HepG2 (cell line): ENCODE measurements at regions not wholly inside any gene's neighbourhood (a gene's known extent, or its start where the extent isn't known, plus 50 kb on each side); places are given as distances from the start of the nearest gene placed in this dataset.

Experiments
- ATAC-seq: fragments of 200-7000 bp; cut with Tn5 transposase; 3 replicates; pipeline ENCODE4 v1.9.1; 2020; ENCODE audit warnings: mild to moderate bottlenecking, moderate library complexity
- BruUV-seq: library from RNA; stranded (reverse); fragments of 400-500 nt; replicated peaks from 2 replicates; lab custom pipeline; 2021; lab: Mats Ljungman, UMichigan
- CTCF ChIA-PET: fragments of 300-600 bp; formaldehyde crosslinking; extraction: SDS; loops from one replicate; lab custom pipeline; 2021; ENCODE audit warnings: low total read pairs, inconsistent platforms, low intra/inter-chr PET ratio; lab: Yijun Ruan, JAX
- POLR2A ChIA-PET: fragments of 350-600 bp; sonication (Branson Sonifier 250); formaldehyde crosslinking; loops from one replicate; lab custom pipeline; 2020; ENCODE audit warnings: antibody characterized with exemption, inconsistent platforms; lab: Yijun Ruan, JAX
- DNase-seq: peaks from one replicate; pipeline ENCODE4 v3.0.0-alpha.2; 2015; ENCODE audit warnings: low spot score
- FAIRE-seq: peaks from 3 replicates; lab custom pipeline; 2011; peaks lifted over from hg19 to GRCh38; lab: Jason Lieb, UNC
- H2AFZ ChIP-seq: one replicate; pipeline ENCODE4 v1.6.1; 2011; ENCODE audit warnings: low read length, inconsistent platforms
- H3K27ac ChIP-seq: fragments of 300-600 bp; 3 replicates; pipeline ENCODE4 v1.8.0; 2011; ENCODE audit warnings: mixed run types, mild to moderate bottlenecking, mixed read lengths, low read length, inconsistent platforms; ENCODE audit not compliant: insufficient read depth; ENCODE audit errors: extremely low read length
- H3K27me3 ChIP-seq, 2 experiments: fragments of 200-600 bp in 1 of 2; 2 replicates in 1 of 2; 3 replicates in 1 of 2; pipeline versions ENCODE4 v1.6.0 to v1.8.0; 2011; ENCODE audit warnings: low read length in 2 of 2, mild to moderate bottlenecking in 2 of 2, moderate library complexity in 2 of 2, inconsistent platforms in 1 of 2; ENCODE audit not compliant: insufficient read depth in 2 of 2, control insufficient read depth in 1 of 2
- H3K36me3 ChIP-seq, 2 experiments: fragments of 200-600 bp in 1 of 2; replicated peaks in 1 of 2; 2 replicates in 1 of 2; 3 replicates in 1 of 2; pipeline versions ENCODE4 v1.5.1 to v1.8.0; 2011; ENCODE audit warnings: low read length in 2 of 2, inconsistent platforms in 1 of 2; ENCODE audit not compliant: insufficient read depth in 2 of 2, control insufficient read depth in 1 of 2
- H3K4me1 ChIP-seq: 2 replicates; pipeline ENCODE4 v1.5.1; 2012; ENCODE audit warnings: low read length, inconsistent platforms; ENCODE audit not compliant: insufficient read depth
- H3K4me2 ChIP-seq: 2 replicates; pipeline ENCODE4 v1.6.0; 2011; ENCODE audit warnings: low read depth, low read length, inconsistent platforms
- H3K4me3 ChIP-seq, 3 experiments: fragments of 200-600 bp in 1 of 3; sonication (generic), shearing (Covaris generic) in 1 of 3; replicated peaks in 1 of 3; 2 replicates each; pipeline ENCODE4 v1.5.1; 2011 to 2016; ENCODE audit warnings: low read length in 3 of 3, inconsistent platforms in 2 of 3, low read depth in 2 of 3, mild to moderate bottlenecking in 2 of 3, control low read depth in 1 of 3, mixed read lengths in 1 of 3; ENCODE audit not compliant: insufficient read depth in 1 of 3
- H3K79me2 ChIP-seq: one replicate; pipeline ENCODE4 v1.6.1; 2011; ENCODE audit warnings: low read length, inconsistent platforms; ENCODE audit not compliant: insufficient read depth
- H3K9ac ChIP-seq: 2 replicates; pipeline ENCODE4 v1.6.0; 2011; ENCODE audit warnings: mild to moderate bottlenecking, low read depth, low read length, inconsistent platforms; ENCODE audit not compliant: insufficient read depth
- H3K9me3 ChIP-seq: 2 replicates; pipeline ENCODE4 v1.5.1; 2012; ENCODE audit warnings: mild to moderate bottlenecking, low read length
- H4K20me1 ChIP-seq: 2 replicates; pipeline ENCODE4 v1.6.0; 2011; ENCODE audit warnings: inconsistent platforms, mild to moderate bottlenecking, low read length, moderate library complexity; ENCODE audit not compliant: insufficient read depth
- ATF7 ChIP-seq, 2 experiments: fragments of 450-650 bp in 1 of 2; sonication (generic) in 1 of 2; formaldehyde crosslinking in 1 of 2; IDR thresholded peaks; 2 replicates each; pipeline versions ENCODE4 v1.4.0 to v1.6.1; 2016 to 2020; ENCODE audit warnings: antibody characterized with exemption in 1 of 2, mild to moderate bottlenecking in 1 of 2, missing genetic modification reagents in 1 of 2
- ATRX ChIP-seq: sonication (generic); formaldehyde crosslinking; IDR thresholded peaks from 2 replicates; pipeline ENCODE4 v1.4.0; 2020; ENCODE audit warnings: missing genetic modification reagents, borderline replicate concordance
- BRF2 ChIP-seq: sonication (generic); formaldehyde crosslinking; IDR thresholded peaks from 2 replicates; pipeline ENCODE4 v1.8.1; 2022; ENCODE audit warnings: mild to moderate bottlenecking, missing genetic modification reagents
- CHD2 ChIP-seq: IDR thresholded peaks from 2 replicates; pipeline ENCODE4 v1.6.1; 2011; ENCODE audit warnings: low read depth, low read length, improper control_type of control experiment
- HMGA1 ChIP-seq: sonication (generic); formaldehyde crosslinking; conservative IDR thresholded peaks from 2 replicates; pipeline ENCODE4 v1.4.0; 2020; ENCODE audit warnings: missing genetic modification reagents
- MEIS2 ChIP-seq: sonication (generic); formaldehyde crosslinking; IDR thresholded peaks from 2 replicates; pipeline ENCODE4 v1.9.0; 2021; ENCODE audit warnings: mild to moderate bottlenecking, missing genetic modification reagents
- NR0B2 ChIP-seq: sonication (generic); formaldehyde crosslinking; IDR thresholded peaks from 2 replicates; pipeline ENCODE4 v1.4.0; 2020; ENCODE audit warnings: mild to moderate bottlenecking, missing genetic modification reagents
- RAD21 ChIP-seq: fragments of 450-650 bp; formaldehyde crosslinking; IDR thresholded peaks from 2 replicates; pipeline ENCODE4 v1.5.0; 2020; ENCODE audit warnings: mild to moderate bottlenecking
- RNF219 ChIP-seq: sonication (generic); formaldehyde crosslinking; IDR thresholded peaks from 2 replicates; pipeline ENCODE4 v1.5.0; 2020; ENCODE audit warnings: mild to moderate bottlenecking, missing genetic modification reagents
- TAF1 ChIP-seq: sonication (generic); formaldehyde crosslinking; IDR thresholded peaks from 2 replicates; pipeline ENCODE4 v1.4.0; 2020; ENCODE audit warnings: missing genetic modification reagents
- TBX2 ChIP-seq: sonication (generic); formaldehyde crosslinking; IDR thresholded peaks from 2 replicates; pipeline ENCODE4 v1.5.0; 2020; ENCODE audit warnings: missing genetic modification reagents, mild to moderate bottlenecking, borderline replicate concordance
- TEAD2 ChIP-seq: sonication (generic); formaldehyde crosslinking; IDR thresholded peaks from 2 replicates; pipeline ENCODE4 v1.9.0; 2021; ENCODE audit warnings: missing genetic modification reagents
- TRAFD1 ChIP-seq: sonication (generic); formaldehyde crosslinking; IDR thresholded peaks from 2 replicates; pipeline ENCODE4 v1.5.1; 2020; ENCODE audit warnings: missing genetic modification reagents, mild to moderate bottlenecking, borderline replicate concordance
- TSC22D2 ChIP-seq: sonication (generic); formaldehyde crosslinking; IDR thresholded peaks from 2 replicates; pipeline ENCODE4 v1.5.1; 2020; ENCODE audit warnings: missing genetic modification reagents, mild to moderate bottlenecking, borderline replicate concordance
- ZEB1 ChIP-seq: IDR thresholded peaks from 2 replicates; pipeline ENCODE4 v1.6.1; 2012; ENCODE audit warnings: mild to moderate bottlenecking, low read depth, inconsistent platforms; ENCODE audit not compliant: insufficient replicate concordance
- ZNF205 ChIP-seq: IDR thresholded peaks from 2 replicates; pipeline ENCODE4 v1.6.1; 2018; ENCODE audit warnings: missing biosample characterization, missing genetic modification reagents
- ZNF33A ChIP-seq: sonication (generic); formaldehyde crosslinking; IDR thresholded peaks from 2 replicates; pipeline ENCODE4 v1.5.1; 2020; ENCODE audit warnings: missing genetic modification reagents, mild to moderate bottlenecking, moderate library complexity, borderline replicate concordance
- ZNF44 ChIP-seq: sonication (generic); formaldehyde crosslinking; IDR thresholded peaks from 2 replicates; pipeline ENCODE4 v1.5.1; 2020; ENCODE audit warnings: mild to moderate bottlenecking, missing genetic modification reagents
- ZNF564 ChIP-seq: sonication (generic); formaldehyde crosslinking; IDR thresholded peaks from 2 replicates; pipeline ENCODE4 v1.8.1; 2023; ENCODE audit warnings: mild to moderate bottlenecking, missing genetic modification reagents
- WGBS: methylation state at CpG from one replicate; pipeline ENCODE4 v1.1.6; 2017; ENCODE audit warnings: low lambda C conversion rate; 5-methylcytosine and 5-hydroxymethylcytosine counted together
- in situ Hi-C: cut with HindIII; loops from 2 replicates; pipeline ENCODE4 v1.10.0; 2017; ENCODE audit warnings: low pct_unique_long_range_greater_than_20kb; ENCODE audit not compliant: extremely low pct_ligation_motif_present
- intact Hi-C: fragments of 100-400 bp; cut with micrococcal nuclease; formaldehyde crosslinking; loops from one replicate; pipeline ENCODE4 v1.10.0; 2022; ENCODE audit not compliant: unreplicated experiment

- TF ChIP-seq NR0B2 (CRISPR knock-in tag) (no peak), RAD21 (no peak), ZNF44 (no peak), BRF2 (CRISPR knock-in tag) (no peak), TEAD2 (CRISPR knock-in tag) (no peak), TAF1 (CRISPR knock-in tag) (no peak), TRAFD1 (CRISPR knock-in tag) (no peak), HMGA1 (no peak), ZNF564 (CRISPR knock-in tag) (no peak)
These were observed 658.6 kb upstream of the CAMK1G start (continued) for GRCh38 chr1:208924928-208925327.

GRCh38 chr1:208928349-208929010 lies 655.0 kb upstream of the CAMK1G start:
- no peak overlapping the region for H3K4me2 ChIP-seq
- no peaks in the 10 kb centered on the region for H3K4me1 ChIP-seq
- in situ Hi-C loops: no loop called here
- H3K9me3 ChIP-seq: no peaks in the 10 kb centered on the region
- ATAC-seq (no peak), DNase-seq (no peak), FAIRE-seq (no peak)
- H2AFZ ChIP-seq: no peak overlapping the region
- no peak overlapping the region for H3K27ac ChIP-seq
- H3K27me3 ChIP-seq: no peaks in the 10 kb centered on the region
- TF ChIP-seq ZEB1 (no peak), TBX2 (CRISPR knock-in tag) (no peak), CHD2 (no peak), ZNF33A (CRISPR knock-in tag) (no peak), RNF219 (no peak), ZNF205 (no peak), ATF7 (IDR thresholded peaks at IDR 0.05) (no peak), ATF7 (CRISPR knock-in tag; IDR thresholded peaks at IDR 0.05) (no peak), TSC22D2 (CRISPR knock-in tag) (no peak), ATRX (CRISPR knock-in tag) (no peak), MEIS2 (CRISPR knock-in tag) (no peak)
- no peak overlapping the region for H3K9ac ChIP-seq
- POLR2A ChIA-PET: no interaction called here
- CTCF ChIA-PET: no interaction called here
- no peaks in the 10 kb centered on the region for H3K36me3 ChIP-seq
- no TSS peak for BruUV-seq
- H3K79me2 ChIP-seq: no peaks in the 10 kb centered on the region
- H4K20me1 ChIP-seq: no peaks in the 10 kb centered on the region
- no peak overlapping the region for H3K4me3 ChIP-seq
- WGBS: 1% methylated on average over 5 of the region's 5 CpGs
- intact Hi-C loops: no loop called here
